C4-2B (cell line): ENCODE measurements at regions not wholly inside any gene's neighbourhood (a gene's known extent, or its start where the extent isn't known, plus 50 kb on each side); places are given as distances from the start of the nearest gene placed in this dataset.

Experiments used
- H3K27ac ChIP-seq: fragments of 450-650 bp; 2 replicates; pipeline ENCODE4 v1.5.1; 2017
- CTCF ChIP-seq: fragments of 450-650 bp; conservative IDR thresholded peaks from 2 replicates; pipeline ENCODE4 v1.5.1; 2017; ENCODE audit warnings: mild to moderate bottlenecking
- ZFX ChIP-seq: fragments of 450-650 bp; IDR thresholded peaks from 2 replicates; pipeline ENCODE4 v1.6.1; 2017

- H3K27ac ChIP-seq = no peak overlapping the region
- TF ChIP-seq CTCF = no peak
- no peak for TF ChIP-seq ZFX
These were observed 191.9 kb upstream of the GAS1 start for GRCh38 chr9:87139099-87139730.

- TF ChIP-seq ZFX = no peak
- no peak for TF ChIP-seq CTCF
- H3K27ac ChIP-seq = no peak overlapping the region
These were observed 192.8 kb upstream of the GAS1 start for GRCh38 chr9:87140142-87140541.

GRCh38 chr9:87140605-87141109, 193.4 kb upstream of the GAS1 start:
- H3K27ac ChIP-seq = no peak overlapping the region
- no peak for TF ChIP-seq ZFX
- TF ChIP-seq CTCF = no peak

- TF ChIP-seq ZFX (no peak), CTCF (no peak)
- H3K27ac ChIP-seq = no peak overlapping the region
These were observed 193.8 kb upstream of the GAS1 start for GRCh38 chr9:87141124-87141523.

- H3K27ac ChIP-seq = no peak overlapping the region
- TF ChIP-seq ZFX (no peak), CTCF (no peak)
These were observed 199.6 kb upstream of the GAS1 start for GRCh38 chr9:87146933-87147332.

GRCh38 chr9:87147839-87148238, 200.5 kb upstream of the GAS1 start:
- H3K27ac ChIP-seq = no peak overlapping the region; the same call in 1 of the 2 replicates
- TF ChIP-seq ZFX = no peak
- TF ChIP-seq CTCF = no peak

GRCh38 chr9:87148331-87149104, 201.2 kb upstream of the GAS1 start:
- H3K27ac ChIP-seq = peak overlapping the region; percentile 7; the same call in 1 of the 2 replicates
- TF ChIP-seq ZFX (no peak), CTCF (no peak)
